ENCODE measurements at regions not wholly inside any gene's neighbourhood (a gene's known extent, or its start where the extent isn't known, plus 50 kb on each side); places are given as distances from the start of the nearest gene placed in this dataset.
A peak's percentile ranks its signal among the peaks of the same experiment; 100 is the strongest.

DNA sequence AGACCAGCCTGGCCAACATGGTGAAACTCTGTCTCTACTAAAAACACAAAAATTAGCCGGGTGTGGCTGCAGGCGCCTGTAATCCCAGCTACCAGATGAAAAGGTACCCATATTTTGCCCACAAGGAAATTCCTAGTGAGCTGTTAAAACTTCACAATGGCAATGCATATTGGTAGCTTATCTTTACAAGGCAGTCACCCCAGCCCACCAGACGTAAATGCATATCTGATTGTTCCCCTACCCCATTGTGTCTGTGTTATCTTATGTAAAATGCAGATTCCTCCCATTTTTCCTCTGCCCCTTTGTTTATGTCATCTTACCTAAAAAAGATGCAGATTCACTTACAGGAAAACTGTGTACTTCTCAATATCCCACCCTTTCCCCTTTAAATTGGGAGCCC lies 103.1 kb upstream of the SLC2A1 start:
- TF ChIP-seq NFIC (IDR thresholded peaks at IDR 0.05) (no peak), ZBTB7A (IDR thresholded peaks at IDR 0.05; ENCODE audit: low read depth) (no peak), RAD21 (IDR thresholded peaks at IDR 0.05; ENCODE audit: low read depth) (no peak), EGR1 (IDR thresholded peaks at IDR 0.05) (no peak), YY1 (IDR thresholded peaks at IDR 0.05; ENCODE audit: low read depth) (no peak), CEBPB (IDR thresholded peaks at IDR 0.05) (no peak), TAF1 (IDR thresholded peaks at IDR 0.05; ENCODE audit: low read depth) (no peak), TCF12 (IDR thresholded peaks at IDR 0.05; ENCODE audit: low read depth) (no peak), TEAD4 (IDR thresholded peaks at IDR 0.05) (no peak), FOXM1 (IDR thresholded peaks at IDR 0.05; ENCODE audit: borderline replicate concordance, low read depth) (no peak), EP300 (IDR thresholded peaks at IDR 0.05; ENCODE audit: borderline replicate concordance) (no peak), CREB1 (IDR thresholded peaks at IDR 0.05; ENCODE audit: low read depth) (no peak)
- TF ChIP-seq, protein P1, sequence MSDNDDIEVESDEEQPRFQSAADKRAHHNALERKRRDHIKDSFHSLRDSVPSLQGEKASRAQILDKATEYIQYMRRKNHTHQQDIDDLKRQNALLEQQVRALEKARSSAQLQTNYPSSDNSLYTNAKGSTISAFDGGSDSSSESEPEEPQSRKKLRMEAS (IDR thresholded peaks at IDR 0.05), result no peak
- TF ChIP-seq, protein P2, sequence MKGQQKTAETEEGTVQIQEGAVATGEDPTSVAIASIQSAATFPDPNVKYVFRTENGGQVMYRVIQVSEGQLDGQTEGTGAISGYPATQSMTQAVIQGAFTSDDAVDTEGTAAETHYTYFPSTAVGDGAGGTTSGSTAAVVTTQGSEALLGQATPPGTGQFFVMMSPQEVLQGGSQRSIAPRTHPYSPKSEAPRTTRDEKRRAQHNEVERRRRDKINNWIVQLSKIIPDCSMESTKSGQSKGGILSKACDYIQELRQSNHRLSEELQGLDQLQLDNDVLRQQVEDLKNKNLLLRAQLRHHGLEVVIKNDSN (IDR thresholded peaks at IDR 0.05), result no peak
- TF ChIP-seq, protein P3, sequence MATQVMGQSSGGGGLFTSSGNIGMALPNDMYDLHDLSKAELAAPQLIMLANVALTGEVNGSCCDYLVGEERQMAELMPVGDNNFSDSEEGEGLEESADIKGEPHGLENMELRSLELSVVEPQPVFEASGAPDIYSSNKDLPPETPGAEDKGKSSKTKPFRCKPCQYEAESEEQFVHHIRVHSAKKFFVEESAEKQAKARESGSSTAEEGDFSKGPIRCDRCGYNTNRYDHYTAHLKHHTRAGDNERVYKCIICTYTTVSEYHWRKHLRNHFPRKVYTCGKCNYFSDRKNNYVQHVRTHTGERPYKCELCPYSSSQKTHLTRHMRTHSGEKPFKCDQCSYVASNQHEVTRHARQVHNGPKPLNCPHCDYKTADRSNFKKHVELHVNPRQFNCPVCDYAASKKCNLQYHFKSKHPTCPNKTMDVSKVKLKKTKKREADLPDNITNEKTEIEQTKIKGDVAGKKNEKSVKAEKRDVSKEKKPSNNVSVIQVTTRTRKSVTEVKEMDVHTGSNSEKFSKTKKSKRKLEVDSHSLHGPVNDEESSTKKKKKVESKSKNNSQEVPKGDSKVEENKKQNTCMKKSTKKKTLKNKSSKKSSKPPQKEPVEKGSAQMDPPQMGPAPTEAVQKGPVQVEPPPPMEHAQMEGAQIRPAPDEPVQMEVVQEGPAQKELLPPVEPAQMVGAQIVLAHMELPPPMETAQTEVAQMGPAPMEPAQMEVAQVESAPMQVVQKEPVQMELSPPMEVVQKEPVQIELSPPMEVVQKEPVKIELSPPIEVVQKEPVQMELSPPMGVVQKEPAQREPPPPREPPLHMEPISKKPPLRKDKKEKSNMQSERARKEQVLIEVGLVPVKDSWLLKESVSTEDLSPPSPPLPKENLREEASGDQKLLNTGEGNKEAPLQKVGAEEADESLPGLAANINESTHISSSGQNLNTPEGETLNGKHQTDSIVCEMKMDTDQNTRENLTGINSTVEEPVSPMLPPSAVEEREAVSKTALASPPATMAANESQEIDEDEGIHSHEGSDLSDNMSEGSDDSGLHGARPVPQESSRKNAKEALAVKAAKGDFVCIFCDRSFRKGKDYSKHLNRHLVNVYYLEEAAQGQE (IDR thresholded peaks at IDR 0.05; ENCODE audit: low read depth), result no peak

DNA sequence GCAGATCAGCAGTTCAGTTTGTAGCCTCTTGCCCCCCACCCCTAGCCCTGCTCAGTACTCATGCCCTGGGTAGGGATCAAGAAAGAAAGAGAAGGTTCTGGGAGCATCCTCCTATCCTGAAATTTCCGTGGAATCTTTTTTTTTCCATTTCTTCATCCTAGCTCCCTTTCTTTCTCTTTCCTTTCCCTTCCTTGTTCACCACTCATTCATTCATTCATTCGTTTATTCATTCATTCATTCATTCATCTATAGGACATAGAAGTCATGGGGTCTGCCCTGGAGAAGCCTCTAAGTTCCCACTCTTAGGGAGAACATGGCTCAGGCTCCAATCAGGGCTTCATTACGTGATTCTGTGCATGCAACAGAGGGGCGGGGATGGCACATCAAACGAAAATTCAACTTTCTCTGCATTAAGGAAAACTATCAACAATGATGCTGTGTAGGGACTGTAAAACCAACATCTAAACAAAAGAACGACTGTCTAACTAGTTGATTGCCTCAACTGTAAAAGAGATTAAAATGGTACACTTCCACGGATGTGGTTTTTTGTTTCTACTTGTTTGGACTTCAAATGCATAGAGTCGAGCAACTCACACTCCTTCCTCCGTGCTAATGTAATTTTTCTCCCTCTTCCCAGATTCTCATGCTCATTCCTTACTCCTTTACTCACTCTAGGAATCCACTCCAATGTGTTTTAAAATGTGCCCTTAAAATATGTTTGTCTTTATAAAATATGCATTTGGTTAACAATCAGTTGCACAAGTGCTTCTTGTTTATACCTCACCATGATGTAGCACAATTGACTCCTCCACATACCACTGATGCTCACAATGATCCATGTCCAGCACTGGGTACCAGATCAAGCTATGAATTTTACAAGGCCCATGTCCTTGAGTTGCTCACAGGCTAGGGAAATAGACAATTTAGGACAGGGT lies 101.2 kb upstream of the SLC2A1 start:
- TF ChIP-seq, protein P2 (IDR thresholded peaks at IDR 0.05), result no peak
- TF ChIP-seq TEAD4 (IDR thresholded peaks at IDR 0.05) (no peak), FOXM1 (IDR thresholded peaks at IDR 0.05; ENCODE audit: borderline replicate concordance, low read depth) (no peak), ZBTB7A (IDR thresholded peaks at IDR 0.05; ENCODE audit: low read depth) (no peak), CEBPB (IDR thresholded peaks at IDR 0.05) (no peak)

DNA sequence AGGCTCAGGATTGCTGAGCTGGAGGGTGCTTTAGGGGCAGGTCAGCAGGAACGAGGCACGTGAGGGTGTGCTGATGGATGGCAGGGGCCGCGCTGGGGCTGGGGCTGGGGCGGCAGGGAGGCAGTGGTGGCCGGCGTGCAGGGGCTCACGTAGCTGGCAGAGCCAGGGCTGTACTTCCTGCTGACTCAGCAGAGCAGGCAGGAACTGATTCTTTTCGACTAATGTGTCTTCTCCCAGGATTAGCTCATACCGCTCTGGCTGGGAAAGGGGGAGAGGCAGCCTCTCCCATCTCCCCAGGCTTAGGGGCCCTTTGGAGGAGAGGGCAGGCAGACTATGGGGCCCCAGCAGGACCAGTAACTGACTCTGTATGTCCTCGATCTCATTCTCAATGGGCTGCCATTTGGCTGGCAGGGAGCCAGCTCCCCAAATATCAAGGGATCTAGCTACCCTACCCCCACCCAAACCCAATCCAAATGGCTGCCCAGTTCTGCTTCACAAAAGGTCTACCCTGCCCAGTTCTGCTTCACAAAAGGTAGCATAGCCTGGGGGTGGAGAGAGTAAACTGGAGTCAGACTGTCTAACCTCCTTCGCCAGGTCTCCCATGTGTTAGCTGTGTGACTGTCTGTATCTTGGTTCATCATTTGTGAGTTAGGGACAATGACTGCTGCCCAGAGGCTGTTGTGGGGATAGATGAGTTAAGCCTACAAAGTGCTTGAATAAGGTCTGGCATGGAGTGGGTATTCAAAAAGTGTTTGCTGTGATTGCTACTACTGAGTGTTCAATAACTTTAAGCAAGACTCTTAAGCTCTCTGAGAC lies 100.1 kb upstream of the SLC2A1 start:
- peak; percentile 47 for TF ChIP-seq NFIC (IDR thresholded peaks at IDR 0.05)
- no peak for TF ChIP-seq EGR1 (IDR thresholded peaks at IDR 0.05)
- TF ChIP-seq FOXM1 (IDR thresholded peaks at IDR 0.05; ENCODE audit: borderline replicate concordance, low read depth), result no peak

DNA sequence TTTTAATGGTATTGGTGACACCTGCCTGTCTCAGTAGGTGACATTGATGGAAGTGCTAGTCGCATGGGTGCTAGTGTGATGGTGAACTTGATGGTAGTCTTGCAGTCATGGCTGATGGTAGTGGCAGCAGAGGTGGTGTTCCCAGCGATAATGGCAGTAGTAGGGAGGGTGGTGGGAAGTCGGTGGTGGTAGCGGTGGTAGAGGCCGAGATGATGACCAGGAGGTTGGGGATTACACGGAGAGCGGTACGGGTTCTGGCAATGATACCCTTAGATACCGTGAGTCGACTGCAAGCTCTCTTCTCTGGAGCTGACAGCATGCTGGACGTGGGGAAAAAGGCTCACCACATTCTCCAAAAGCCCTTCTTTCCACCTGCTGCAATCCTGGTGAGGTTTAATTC lies 99.4 kb upstream of the SLC2A1 start:
- TF ChIP-seq TEAD4 (IDR thresholded peaks at IDR 0.05), result no peak
- no peak for TF ChIP-seq CEBPB (IDR thresholded peaks at IDR 0.05)
- TF ChIP-seq, protein P2 (IDR thresholded peaks at IDR 0.05), result no peak
- TF ChIP-seq TCF12 (IDR thresholded peaks at IDR 0.05; ENCODE audit: low read depth), result no peak

DNA sequence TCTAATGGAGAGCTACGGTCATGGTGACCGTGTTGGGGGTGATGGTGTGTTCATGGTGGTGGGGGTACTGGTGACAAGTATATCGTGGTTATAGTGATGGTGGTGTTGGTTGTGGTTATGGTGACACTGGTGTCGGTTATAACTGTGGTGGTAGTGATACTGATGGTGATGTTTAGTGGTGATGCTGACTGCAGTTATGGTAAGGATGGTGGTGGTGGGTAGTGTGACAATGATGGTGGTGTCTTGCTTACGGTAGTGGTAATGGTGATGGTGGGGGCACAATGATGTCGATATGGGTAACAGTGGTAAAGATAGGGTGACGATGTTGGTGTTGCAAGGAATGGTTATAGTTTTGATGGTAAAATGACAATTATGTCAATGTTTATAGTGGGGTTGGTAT lies 98.9 kb upstream of the SLC2A1 start:
- TF ChIP-seq RAD21 (IDR thresholded peaks at IDR 0.05; ENCODE audit: low read depth) (no peak), EGR1 (IDR thresholded peaks at IDR 0.05) (no peak), CREB1 (IDR thresholded peaks at IDR 0.05; ENCODE audit: low read depth) (no peak), EP300 (IDR thresholded peaks at IDR 0.05; ENCODE audit: borderline replicate concordance) (no peak), TCF12 (IDR thresholded peaks at IDR 0.05; ENCODE audit: low read depth) (no peak), FOXM1 (IDR thresholded peaks at IDR 0.05; ENCODE audit: borderline replicate concordance, low read depth) (no peak), YY1 (IDR thresholded peaks at IDR 0.05; ENCODE audit: low read depth) (no peak), CEBPB (IDR thresholded peaks at IDR 0.05) (no peak), NFIC (IDR thresholded peaks at IDR 0.05) (no peak), TEAD4 (IDR thresholded peaks at IDR 0.05) (no peak), ZBTB7A (IDR thresholded peaks at IDR 0.05; ENCODE audit: low read depth) (no peak), TAF1 (IDR thresholded peaks at IDR 0.05; ENCODE audit: low read depth) (no peak)
- TF ChIP-seq, protein P3 (IDR thresholded peaks at IDR 0.05; ENCODE audit: low read depth), result no peak
- TF ChIP-seq, protein P2 (IDR thresholded peaks at IDR 0.05), result no peak
- TF ChIP-seq, protein P1 (IDR thresholded peaks at IDR 0.05), result no peak

Data from Ishikawa (cell line).